ENCODE measurements at regions not wholly inside any gene's neighbourhood (a gene's known extent, or its start where the extent isn't known, plus 50 kb on each side); places are given as distances from the start of the nearest gene placed in this dataset.

DNA sequence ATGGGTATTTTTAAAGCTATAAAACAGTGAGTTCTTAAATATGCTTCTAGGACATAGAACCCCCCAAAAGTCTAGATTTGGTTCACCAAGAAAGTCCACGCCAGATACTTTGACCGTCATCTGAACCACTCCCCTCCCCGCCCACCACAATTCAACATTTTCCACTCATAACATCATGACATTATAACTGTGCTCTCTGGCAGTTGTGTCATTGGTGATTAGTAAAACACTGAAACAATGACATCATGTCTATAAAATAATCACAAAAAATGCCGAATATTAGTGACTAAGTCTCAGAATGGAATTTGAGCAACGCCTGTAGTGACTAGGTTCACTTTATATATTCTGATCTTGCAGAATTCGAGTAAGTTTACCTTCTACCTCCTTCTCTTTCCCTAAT lies 732.3 kb downstream of the FGF9 start:
- DNase-seq (ENCODE audit: low spot score) = no peak

DNA sequence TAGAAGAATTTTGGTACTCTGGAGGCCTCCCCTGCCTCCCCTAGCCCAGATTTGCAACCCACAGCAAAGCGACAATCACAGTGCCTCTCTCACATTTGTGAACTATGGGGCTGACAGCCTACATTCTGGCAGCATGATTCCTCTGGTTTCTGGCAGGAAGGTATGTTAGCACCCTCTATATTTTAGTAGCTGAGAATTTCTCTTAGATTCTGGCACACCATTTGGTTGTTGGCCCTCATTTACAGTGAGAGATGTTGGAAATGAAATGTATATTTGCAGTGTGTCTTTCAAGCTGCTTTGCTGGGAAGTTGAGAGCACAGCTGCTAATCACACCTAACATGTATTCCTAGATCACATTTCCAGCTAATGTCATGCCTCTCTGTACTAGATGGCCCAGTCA lies 735.0 kb downstream of the FGF9 start:
- DNase-seq (ENCODE audit: low spot score) = no peak

DNA sequence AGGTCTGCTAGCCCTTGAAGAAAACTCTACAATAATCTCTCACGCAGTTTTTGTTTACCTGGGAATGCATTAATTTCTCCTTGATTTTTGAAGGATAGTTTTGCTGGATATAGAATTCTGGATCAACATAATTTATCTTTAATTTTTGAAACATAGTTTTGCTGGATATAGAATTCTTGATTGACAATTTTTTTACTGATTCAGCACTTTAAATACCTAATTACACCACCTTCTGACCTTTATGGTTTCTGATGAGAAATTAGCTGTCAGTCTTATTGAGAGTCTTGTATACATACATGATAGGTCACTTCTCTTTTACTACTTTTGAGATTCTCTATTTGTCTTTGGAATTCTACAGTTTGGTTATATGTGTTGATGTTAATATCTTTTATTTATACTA lies 741.6 kb downstream of the FGF9 start:
- DNase-seq (ENCODE audit: low spot score) = no peak

DNA sequence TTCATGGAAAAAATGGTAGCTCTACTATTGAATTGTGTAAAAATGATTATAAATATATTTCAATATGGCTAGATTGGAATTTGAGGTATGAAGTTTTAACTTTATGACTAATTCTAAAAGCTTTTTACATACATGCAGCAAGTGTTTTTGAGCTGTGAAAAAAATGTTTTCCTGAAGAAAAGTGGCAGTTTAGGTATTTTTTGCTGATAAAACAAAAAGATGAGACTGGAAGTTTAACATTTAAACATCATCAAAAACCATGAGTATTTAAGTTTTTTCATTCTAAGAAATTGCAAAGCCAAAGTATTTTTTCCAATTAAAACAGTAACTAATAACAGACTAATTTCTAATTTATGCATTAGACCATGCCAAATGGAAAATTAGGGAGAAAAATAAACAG lies 751.1 kb downstream of the FGF9 start:
- DNase-seq (ENCODE audit: low spot score) = no peak

DNA sequence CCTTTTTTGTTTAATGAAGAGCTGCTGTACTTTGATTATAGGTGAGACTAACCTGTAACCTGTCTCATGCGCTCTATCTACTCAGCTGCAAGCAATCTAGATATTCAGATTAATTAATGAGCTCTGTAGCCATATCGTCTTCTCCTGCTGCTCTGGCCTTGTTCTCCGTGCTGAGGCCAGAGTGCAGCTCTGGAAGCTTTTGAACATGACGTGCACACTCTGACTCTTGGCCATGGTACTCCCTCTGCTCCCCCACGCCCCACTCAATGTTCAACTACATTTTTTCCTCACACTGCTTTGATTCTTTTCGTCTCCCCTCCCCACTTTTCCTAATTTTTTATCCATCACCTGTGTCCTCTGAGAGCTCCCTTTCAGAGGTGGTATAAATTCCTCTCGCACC lies 751.8 kb downstream of the FGF9 start:
- DNase-seq (ENCODE audit: low spot score) = no peak

DNA sequence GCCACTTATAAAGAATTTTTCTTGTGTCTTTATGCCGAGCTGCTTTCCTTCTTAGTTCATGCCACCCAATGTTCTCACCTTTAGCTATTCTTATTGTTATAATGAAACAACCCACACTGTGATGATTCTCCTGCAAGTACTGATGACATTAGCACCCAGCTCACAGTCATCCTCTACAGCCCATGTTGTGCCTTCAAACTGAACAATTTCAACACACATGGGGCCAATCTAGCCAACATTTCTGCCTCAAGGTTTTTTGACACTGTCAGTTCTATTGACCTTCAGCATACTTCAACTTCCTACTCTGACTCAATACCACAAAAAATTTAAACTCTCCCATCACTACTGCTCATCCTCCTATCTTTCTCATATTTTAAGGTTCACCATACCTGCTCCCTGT lies 752.4 kb downstream of the FGF9 start:
- DNase-seq (ENCODE audit: low spot score) = no peak

DNA sequence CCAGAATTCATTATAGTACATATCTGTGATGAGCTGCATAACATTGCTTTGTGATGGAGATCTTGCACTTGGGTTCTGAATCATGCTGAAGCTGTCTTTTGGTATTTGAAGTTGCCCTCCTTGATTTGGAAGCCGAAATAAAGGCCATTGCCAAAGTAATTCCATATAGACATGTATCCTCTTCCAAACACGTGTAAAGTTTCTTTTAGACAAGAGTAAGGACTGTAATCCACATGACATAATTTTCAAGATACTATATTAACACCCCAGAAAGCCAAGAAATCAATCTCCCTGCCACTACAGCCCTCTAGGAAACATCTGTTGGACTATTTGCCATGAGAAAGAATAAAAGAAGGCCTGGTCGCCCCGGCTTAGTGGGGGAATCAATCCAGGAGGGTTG lies 754.2 kb downstream of the FGF9 start:
- no peak for DNase-seq (ENCODE audit: low spot score)

DNA sequence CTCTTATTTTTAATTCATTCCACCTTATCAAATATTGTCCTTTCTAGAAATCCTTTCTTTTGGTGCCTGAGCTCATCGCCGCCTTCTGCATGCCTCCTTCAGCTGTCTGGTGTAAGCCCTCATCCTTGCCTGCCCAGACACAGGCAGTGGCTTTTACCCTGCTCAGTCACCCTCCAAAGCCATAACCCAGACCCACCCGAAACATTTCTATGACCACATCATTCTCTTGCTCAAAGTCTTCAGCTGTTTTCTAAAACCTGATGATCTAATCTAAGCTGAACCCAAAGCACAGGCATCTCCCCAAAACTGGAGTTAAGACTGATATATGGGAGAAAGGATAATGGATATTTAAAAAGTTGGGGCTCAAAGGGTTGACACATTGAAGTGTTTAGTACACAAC lies 753.7 kb upstream of the SGCG start:
- no peak for DNase-seq (ENCODE audit: low spot score)

DNA sequence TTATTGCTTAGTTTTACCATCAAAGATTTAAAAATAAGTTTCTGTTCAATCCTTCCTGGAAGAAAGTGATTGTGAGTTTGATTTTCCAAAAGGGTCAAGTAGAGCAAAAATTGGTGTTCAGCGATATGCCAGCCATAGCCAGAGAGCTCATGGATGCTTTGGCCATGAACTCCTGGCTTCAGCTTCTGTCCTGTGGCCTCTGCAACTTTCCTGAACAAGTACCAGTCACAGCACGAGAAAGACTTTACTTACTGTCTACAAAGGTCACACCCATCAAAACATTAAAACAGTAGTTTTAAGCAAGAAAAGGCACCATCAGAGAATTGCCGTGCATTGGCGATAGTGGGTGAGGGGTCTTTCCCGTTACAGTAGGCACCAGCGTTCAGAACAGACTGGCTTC lies 753.0 kb upstream of the SGCG start:
- DNase-seq (ENCODE audit: low spot score) = no peak

DNA sequence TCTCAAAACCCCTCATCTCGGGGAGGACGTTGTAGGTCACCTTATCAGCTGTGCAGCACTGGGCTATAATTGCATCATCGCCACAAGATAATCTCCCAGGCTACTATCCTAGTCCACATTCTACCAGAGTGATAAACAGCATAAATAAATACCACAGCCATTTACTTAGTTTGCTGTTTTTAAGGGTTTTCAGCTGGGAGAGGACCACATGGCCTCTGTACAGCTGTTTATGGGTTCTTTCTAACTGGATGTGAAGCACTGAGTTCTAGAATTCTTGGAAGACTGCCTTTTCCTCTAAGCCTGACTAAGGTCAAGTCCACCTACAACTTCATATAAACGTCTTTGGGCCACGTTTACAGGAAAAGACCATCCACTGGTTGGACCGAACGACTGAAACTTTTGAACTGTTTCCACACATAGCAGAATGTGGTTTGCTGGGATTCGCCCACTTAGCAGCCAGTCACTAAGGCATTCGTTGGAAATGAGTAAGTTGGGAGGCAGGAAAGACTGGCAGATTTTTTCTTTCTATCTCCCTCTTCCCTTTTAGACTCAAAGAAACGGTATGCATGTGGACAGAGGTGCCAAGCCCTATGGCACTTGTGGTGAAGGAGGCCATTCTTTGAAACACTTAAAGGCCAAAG lies 752.5 kb upstream of the SGCG start:
- DNase-seq (ENCODE audit: low spot score) = no peak

DNA sequence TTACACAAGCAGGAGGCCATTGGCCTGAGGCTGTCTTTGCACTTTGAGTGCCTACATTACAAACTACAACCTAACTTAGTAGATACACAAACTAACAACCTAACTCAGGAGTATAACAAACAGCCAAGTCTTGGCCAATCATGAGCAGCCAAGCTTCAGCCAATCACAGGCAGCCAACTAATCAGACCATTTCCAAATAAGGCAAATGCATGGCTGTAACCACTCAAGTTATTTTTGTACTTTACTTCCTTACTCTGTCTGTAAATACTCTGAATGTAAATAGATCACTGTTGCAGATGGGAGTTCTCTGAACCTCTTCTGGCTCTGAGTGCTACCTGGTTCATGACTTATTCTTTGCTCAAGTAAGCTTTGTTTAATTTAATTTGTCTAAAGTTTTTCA lies 748.1 kb upstream of the SGCG start:
- DNase-seq (ENCODE audit: low spot score) = no peak

DNA sequence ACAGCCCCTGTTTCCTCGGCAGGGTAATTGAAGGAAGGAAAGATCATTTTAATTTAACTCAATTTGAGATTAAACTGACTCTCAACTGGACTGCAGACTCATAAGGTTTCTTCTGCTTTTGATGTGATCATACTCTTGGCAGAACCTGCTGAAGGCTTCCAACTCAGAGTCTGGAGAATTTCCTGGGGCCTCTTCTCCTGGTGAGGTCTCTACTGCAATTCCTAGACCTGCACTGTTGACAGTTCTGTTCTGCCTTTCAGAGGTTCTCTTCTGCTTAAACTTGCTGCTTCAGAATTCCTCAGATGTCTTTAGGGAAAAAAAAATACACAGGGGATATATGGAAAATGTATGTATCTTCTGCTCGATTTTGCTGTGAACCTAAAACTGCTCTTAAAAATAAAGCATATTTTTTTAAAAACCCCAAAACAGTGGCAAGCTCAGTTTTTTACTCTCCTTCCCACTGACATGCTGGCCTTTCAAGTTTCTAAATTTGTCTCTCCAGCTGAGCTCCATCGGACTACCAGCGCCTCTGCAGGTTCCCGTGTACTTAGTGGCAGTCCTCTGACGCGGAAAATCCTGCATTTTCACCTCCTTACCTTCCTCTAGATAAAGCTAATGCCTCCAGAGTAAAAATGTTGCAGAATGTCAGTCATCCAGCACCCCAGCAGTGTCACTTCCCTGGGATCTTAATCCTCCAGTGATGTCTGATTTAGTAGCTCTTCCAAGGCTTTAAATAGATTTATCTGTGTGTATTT lies 733.5 kb upstream of the SGCG start:
- DNase-seq (ENCODE audit: low spot score) = no peak

DNA sequence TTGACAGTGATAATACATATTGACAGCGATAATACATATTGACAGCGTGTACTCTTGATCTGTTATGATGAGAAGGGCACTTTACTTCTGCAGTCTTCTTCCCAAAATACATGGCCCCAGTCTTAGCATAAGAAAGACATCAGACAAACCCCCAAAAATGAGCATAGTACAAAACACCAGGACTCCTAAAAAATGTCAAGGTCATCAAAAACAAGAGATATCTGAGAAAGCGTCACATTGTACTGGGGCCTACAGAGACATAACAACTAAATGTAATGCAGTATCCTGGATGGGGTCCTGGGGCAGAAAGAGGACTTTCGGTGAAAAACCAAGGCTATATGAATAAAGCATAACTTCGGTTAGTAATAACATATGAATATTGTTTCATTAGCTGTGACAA lies 731.5 kb upstream of the SGCG start:
- no peak for DNase-seq (ENCODE audit: low spot score)

DNA sequence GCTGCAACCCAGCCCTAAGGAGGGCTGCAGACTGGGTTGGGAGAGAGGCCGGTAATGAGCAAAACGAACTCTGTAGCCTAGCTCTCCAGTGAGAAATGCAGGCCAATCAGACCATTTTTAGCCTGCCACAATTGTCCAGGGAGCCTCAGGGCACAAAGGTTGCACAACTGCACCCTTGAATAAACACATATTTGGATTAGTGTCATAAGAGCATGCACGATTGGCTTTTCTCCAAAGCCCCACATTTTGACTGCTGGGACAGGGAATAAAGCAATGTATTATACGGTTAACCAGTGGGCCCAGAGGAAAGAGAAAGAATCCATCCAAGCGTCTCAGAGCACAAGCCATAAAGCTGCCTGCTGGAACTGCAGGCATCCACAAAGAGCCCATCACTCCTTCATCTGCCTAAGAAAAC lies 729.4 kb upstream of the SGCG start:
- DNase-seq (ENCODE audit: low spot score) = no peak

DNA sequence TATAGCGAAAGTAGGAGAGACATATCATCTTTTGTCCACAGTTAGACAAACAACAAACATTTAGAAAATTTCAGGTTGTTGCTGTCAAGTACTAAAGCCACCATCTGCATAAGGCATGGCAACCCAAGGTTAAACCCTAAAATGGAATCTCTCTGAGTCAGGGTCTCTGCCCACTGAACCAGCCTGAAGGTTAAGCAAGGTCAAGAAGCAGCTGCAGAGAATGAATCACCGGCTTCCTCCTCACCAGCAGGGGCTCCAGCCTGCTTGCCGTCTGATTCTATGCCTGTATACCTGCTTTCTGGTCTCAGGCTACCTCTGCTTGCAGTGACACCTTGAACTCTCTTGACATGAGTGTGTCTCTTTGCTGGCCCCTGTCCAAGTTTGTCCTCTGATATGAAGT lies 726.2 kb upstream of the SGCG start:
- no peak for DNase-seq (ENCODE audit: low spot score)

DNA sequence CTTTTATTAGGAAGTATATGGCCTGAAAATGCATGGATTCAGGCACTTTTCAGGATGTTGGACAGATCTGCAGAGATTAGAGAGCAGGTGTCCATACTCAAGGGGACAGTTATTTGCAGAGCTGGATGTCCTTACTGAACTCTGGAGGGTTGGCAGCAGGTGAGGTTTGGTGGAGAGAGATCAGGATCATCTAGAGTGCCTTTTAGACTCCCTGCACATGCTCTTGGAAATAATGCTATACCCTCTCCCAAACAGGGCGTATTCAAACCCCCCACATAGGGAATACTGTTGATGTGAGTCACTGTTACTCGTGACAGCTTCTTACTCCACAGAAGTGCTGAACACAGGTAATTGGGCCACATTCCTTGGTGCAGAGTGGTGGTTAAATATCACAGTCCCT lies 725.7 kb upstream of the SGCG start:
- no peak for DNase-seq (ENCODE audit: low spot score)

DNA sequence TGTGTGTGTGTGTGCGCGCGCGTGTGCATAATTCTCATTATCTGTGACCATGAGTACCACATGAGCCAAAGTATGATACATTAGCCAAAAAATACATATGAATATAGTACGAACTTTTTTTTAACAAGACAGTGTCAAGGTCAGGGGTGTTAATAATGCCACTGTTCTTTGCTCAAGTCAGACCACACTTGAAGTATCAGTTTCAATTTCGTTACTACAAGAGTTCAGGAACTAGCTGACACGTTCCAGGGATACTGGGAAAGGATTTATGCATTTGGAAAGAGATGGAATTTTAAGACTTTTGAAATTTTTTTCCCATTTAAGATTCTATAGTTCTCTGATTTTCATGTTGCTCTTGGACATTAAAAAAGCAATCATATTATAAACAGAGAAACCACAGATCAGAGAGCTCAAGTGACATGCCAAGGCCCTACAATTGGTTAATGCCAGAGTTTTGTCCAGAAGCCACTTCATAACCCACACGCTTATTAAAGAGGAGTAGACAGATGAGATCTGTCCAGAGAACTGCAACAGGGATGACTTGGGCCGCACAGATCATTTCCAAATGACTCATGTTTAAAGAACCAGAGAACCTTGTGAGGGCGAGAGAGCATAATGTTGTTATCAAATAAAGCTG lies 718.8 kb upstream of the SGCG start:
- no peak for DNase-seq (ENCODE audit: low spot score)

DNA sequence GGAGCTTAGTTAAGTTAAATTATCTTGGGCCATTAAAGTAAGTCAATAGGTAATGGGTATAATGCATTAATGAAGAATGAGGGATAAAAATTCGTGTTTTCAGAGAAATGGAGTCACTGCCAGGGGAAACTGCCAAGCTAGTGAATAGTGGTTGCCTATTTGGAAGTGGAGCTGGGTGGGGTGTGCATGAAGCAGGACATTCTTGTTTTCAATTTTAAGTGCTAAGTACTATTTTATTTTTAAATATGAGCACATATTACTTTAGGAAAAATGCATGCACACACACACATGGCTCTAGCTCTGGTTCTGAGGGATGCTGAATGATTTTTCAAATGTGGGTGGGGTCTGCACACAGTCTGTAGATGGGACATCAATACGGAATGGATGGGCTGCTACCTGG lies 717.7 kb upstream of the SGCG start:
- DNase-seq (ENCODE audit: low spot score) = no peak

DNA sequence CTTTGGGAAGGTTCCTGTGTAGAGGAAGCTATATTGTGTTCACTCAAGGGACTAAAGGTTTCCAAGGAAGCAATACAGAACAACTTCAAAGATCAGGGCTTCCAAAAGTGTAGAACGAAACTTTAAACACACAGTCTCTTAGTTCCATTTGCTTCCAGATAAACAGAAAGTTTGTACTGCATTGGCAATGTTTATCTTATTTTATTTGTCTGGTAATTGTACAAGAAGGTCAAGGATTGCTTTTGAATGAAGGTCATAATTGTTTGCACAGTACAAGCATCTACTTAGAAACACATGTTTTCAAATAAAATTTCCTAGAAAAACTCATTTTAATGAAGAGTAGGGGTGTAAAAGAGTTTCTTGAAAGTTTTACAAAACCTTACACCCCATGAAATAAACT lies 712.7 kb upstream of the SGCG start:
- no peak for DNase-seq (ENCODE audit: low spot score)

DNA sequence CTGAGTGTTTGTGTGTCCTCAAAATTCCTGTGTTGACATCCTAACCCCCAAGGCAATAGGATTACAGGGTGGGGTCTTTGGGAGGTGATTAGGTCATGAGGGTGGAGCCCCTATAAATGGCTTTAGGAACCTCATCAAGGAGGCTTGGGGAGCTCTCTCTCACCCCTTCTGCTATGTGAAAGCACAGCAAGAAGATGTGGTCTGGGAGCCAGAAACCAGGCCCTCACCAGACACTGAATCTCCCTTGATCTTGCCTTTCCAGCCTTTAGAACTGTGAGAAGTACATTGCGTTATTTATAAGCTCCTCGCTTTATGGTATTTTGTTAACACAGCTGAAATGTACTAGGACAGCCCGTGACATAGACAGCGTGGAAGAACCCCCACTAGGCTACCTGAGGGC lies 712.0 kb upstream of the SGCG start:
- DNase-seq (ENCODE audit: low spot score) = no peak

DNA sequence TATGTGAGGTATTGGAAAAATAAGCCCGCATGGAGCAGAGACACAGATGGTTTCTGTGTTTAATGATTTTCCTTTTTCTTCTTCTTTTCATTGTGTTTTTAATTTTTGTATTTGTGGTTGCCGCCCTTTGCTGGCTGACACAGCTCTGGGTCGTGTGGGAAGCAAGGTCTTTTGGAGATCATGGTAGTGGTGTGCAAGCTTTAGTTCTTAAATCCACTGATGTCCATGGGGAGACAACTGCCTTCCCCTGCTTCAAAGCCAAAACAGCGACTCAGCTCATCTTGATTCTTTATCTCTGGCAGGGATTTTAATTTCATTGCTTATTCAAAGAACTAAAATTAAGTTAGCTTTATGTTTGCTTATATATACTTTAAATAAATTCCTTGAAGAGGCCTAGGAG lies 711.3 kb upstream of the SGCG start:
- DNase-seq (ENCODE audit: low spot score) = no peak

DNA sequence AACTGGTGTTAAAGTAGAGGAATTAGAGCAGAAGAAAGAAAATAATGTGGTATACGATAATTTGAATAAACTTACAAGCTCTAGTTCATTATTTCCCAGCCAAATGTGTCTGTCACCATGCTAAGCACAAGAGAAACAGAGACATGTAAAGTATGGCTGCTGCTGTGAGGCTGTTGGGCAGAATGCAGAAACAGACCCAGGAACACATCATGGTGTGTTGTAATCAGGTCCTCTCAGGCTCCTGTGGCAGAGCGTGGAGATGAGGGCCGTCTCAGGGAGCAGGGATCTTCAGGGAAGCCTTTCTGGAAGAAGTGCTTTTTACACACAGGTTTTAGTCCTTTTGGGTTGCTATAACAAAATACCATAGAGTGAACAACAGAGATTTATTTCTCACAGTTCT lies 710.7 kb upstream of the SGCG start:
- DNase-seq (ENCODE audit: low spot score) = no peak

DNA sequence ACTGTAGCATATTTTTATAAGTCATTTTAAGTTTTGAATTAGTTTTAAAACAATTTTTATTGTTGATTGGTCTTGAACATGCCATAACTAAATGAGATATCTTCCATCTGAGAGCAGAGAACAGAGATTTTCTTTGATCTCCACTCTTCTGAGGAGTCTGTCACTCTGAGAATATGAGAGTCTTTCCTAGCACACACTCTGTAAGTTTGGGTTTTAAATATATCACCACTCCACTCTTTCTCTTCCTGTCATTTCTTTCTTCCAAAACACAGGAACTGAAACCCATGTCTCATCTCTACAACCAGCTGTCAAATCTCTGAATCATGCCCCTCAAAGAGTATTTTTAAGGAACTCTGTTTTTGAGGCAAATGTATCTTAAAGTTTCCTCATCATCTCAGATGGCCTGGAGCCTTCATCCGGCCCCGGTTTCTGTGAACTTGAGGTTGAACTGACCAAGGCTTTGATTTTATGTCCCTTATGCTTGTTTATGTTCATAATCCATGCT lies 698.2 kb upstream of the SGCG start:
- no peak for DNase-seq (ENCODE audit: low spot score)

Data from mesenteric fat pad (tissue), 1 donor.